Mammary epithelial cell (primary cell): ENCODE measurements at regions not wholly inside any gene's neighbourhood (a gene's known extent, or its start where the extent isn't known, plus 50 kb on each side); places are given as distances from the start of the nearest gene placed in this dataset.

Source experiments
- EZH2 ChIP-seq: IDR thresholded peaks from 2 replicates; pipeline ENCODE4 v1.6.1; 2012; ENCODE audit warnings: low read length, inconsistent platforms, borderline replicate concordance
- TF ChIP-seq, protein P1 (sequence below), 2 donors: IDR thresholded peaks in 1 of 2; conservative IDR thresholded peaks in 1 of 2; 2 replicates each; pipeline ENCODE4 v1.5.1; 2011 to 2012; ENCODE audit warnings: inconsistent platforms in 2 of 2, low read length in 2 of 2, mild to moderate bottlenecking in 2 of 2, control low read depth in 1 of 2, low read depth in 1 of 2; ENCODE audit not compliant: insufficient read depth in 1 of 2; ENCODE audit errors: extremely low read depth in 1 of 2

DNA sequence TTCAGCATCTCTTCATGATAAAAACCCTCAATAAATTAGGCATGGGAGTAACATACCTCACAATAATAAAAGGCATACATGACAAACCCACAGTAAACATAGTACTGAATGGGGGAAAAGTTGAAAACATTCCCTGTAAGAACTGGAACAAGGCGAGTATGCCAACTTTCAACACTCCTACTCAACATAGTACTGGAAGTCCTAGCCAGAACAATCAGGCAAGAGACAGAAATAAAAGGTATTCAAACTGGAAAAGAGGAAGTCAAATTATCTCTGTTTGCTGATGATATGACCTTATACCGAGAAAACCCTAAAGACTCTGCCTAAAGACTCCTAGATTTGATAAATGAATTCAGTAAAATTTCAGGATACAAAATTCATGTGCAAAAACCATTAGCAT lies 167.6 kb downstream of the TMEM38B start:
- TF ChIP-seq, protein P1, sequence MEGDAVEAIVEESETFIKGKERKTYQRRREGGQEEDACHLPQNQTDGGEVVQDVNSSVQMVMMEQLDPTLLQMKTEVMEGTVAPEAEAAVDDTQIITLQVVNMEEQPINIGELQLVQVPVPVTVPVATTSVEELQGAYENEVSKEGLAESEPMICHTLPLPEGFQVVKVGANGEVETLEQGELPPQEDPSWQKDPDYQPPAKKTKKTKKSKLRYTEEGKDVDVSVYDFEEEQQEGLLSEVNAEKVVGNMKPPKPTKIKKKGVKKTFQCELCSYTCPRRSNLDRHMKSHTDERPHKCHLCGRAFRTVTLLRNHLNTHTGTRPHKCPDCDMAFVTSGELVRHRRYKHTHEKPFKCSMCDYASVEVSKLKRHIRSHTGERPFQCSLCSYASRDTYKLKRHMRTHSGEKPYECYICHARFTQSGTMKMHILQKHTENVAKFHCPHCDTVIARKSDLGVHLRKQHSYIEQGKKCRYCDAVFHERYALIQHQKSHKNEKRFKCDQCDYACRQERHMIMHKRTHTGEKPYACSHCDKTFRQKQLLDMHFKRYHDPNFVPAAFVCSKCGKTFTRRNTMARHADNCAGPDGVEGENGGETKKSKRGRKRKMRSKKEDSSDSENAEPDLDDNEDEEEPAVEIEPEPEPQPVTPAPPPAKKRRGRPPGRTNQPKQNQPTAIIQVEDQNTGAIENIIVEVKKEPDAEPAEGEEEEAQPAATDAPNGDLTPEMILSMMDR (conservative IDR thresholded peaks at IDR 0.05 in 1 of 2, IDR thresholded peaks at IDR 0.05 in 1 of 2; ENCODE audit: extremely low read depth in 1 of 2, insufficient read depth in 1 of 2, low read depth in 1 of 2, low read length in 2 of 2) = no peak
- TF ChIP-seq EZH2 = no peak
